Skeletal muscle tissue (tissue), 4 donors: ENCODE measurements at regions not wholly inside any gene's neighbourhood (a gene's known extent, or its start where the extent isn't known, plus 50 kb on each side); places are given as distances from the start of the nearest gene placed in this dataset. TPM values are rescaled to one million over a fixed set of nuclear protein-coding genes. Genes with fewer than 3 reads are reported as not detected.

ENCODE experiments used
- H3K27ac ChIP-seq: one replicate; pipeline ENCODE4 v1.7.0; 2013; ENCODE audit warnings: mild to moderate bottlenecking, low read depth, low read length, inconsistent platforms
- H3K27me3 ChIP-seq, 3 donors: one replicate each; pipeline ENCODE4 v1.7.0; 2013; ENCODE audit warnings: low read length in 3 of 3; ENCODE audit not compliant: control insufficient read depth in 3 of 3, insufficient read depth in 3 of 3
- H3K36me3 ChIP-seq, 3 donors: one replicate each; pipeline ENCODE4 v1.7.0; 2013; ENCODE audit warnings: low read length in 3 of 3; ENCODE audit not compliant: control insufficient read depth in 3 of 3, insufficient read depth in 3 of 3
- H3K4me1 ChIP-seq, 3 donors: one replicate each; pipeline ENCODE4 v1.7.0; 2013; ENCODE audit warnings: low read length in 3 of 3, mild to moderate bottlenecking in 3 of 3; ENCODE audit not compliant: control insufficient read depth in 3 of 3, insufficient read depth in 3 of 3
- H3K4me3 ChIP-seq, 3 donors: one replicate each; pipeline ENCODE4 v1.7.0; 2013; ENCODE audit warnings: low read length in 3 of 3
- H3K9ac ChIP-seq, 3 donors: one replicate each; pipeline ENCODE4 v1.7.0; 2013; ENCODE audit warnings: low read length in 3 of 3, mild to moderate bottlenecking in 3 of 3, moderate library complexity in 2 of 3, low read depth in 1 of 3
- H3K9me3 ChIP-seq, 3 donors: one replicate each; pipeline ENCODE4 v1.7.0; 2013; ENCODE audit warnings: low read length in 3 of 3; ENCODE audit not compliant: control insufficient read depth in 3 of 3
- small RNA-seq: library from RNA; depleted of rRNA; stranded (forward); fragments of <200 nt; gene quantifications from one replicate; pipeline ENCODE3, GENCODE V24; 2014
- donor health status: Osteomylitis.

GRCh38 chr2:74777161-74777900 is 56.6 kb upstream of the HK2 start:
- no peak overlapping the region for H3K9ac ChIP-seq
- H3K4me1 ChIP-seq, result no peaks in the 10 kb centered on the region
- H3K36me3 ChIP-seq, result no peaks in the 10 kb centered on the region
- no peaks in the 10 kb centered on the region for H3K9me3 ChIP-seq
- H3K4me3 ChIP-seq, result no peak overlapping the region
- no peak overlapping the region for H3K27ac ChIP-seq
- no peaks in the 10 kb centered on the region for H3K27me3 ChIP-seq

DNA sequence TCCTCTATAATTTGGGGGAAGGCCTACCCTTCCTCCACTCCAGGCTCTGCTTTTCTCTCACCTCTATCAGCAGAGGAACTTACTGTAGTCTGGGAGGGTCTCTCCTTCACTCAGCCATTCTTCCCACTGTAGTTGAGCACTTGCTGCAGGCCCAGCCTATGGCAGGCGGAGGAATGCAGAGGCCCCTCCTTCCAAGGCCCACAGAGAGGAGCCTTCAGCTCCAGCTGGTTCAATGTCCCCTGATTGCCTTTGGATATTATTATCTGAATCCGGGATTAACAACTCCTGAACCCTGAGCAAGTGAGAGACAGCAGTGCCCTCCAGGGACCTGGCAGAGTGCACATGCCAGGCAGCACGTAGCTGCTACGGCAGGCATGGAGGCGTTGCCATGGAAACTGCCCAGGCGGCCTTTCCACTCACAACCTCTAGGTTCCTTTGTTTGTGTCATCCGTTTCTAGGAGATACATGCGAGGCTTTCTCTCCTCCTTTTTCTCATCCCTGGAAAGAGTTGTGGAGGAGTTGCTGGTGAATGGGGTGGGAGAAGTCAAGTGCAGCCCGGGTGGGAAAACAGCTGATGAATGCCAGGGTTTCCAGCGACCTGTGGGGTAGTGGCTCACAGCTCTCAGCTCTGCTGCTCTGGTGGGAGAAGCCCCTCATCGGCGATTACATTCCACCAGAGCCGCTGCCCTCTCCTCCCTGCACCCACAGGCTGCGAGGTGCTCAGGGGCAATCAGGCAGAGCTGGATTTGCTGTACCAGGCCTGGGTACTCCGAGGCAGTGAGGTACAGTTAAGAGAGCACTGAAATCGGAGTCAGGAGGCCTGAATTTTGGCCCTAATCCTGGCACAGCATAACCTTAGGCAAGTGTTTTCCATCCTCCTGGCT is 55.3 kb upstream of the HK2 start:
- no peaks in the 10 kb centered on the region for H3K9me3 ChIP-seq
- H3K9ac ChIP-seq, result no peak overlapping the region
- H3K4me3 ChIP-seq, result no peak overlapping the region
- no peaks in the 10 kb centered on the region for H3K4me1 ChIP-seq
- H3K27me3 ChIP-seq, result no peaks in the 10 kb centered on the region
- no peak overlapping the region for H3K27ac ChIP-seq
- H3K36me3 ChIP-seq, result no peaks in the 10 kb centered on the region

DNA sequence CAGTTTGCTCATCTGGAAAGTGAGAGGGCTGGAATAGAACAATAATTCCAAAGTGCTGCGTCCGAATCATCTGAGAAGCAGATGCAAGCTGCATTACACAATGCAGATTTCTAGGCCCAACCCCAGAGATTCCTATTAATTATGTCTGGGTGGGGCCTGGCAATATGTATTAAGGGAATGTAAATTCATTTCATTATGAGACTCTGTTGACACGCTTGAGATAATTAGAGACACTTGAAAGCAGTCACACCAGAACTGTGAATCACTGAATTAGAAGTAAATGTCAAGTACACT is 54.7 kb upstream of the HK2 start:
- no peaks in the 10 kb centered on the region for H3K4me1 ChIP-seq
- no peak overlapping the region for H3K9ac ChIP-seq
- H3K4me3 ChIP-seq, result no peak overlapping the region
- H3K9me3 ChIP-seq, result no peaks in the 10 kb centered on the region
- H3K27ac ChIP-seq, result no peak overlapping the region
- no peaks in the 10 kb centered on the region for H3K27me3 ChIP-seq
- no peaks in the 10 kb centered on the region for H3K36me3 ChIP-seq

GRCh38 chr2:74779587-74780135 is 54.3 kb upstream of the HK2 start:
- no peak overlapping the region for H3K4me3 ChIP-seq
- H3K9ac ChIP-seq, result no peak overlapping the region
- no peaks in the 10 kb centered on the region for H3K4me1 ChIP-seq
- no peaks in the 10 kb centered on the region for H3K27me3 ChIP-seq
- no peak overlapping the region for H3K27ac ChIP-seq
- no peaks in the 10 kb centered on the region for H3K36me3 ChIP-seq
- H3K9me3 ChIP-seq, result no peaks in the 10 kb centered on the region

Small RNA genes lying in the stretch of these regions (small RNA-seq; reads per million reads assigned to genes)
- not detected for gene AC007387.1
